Fibroblast of lung (primary cell): ENCODE measurements at regions not wholly inside any gene's neighbourhood (a gene's known extent, or its start where the extent isn't known, plus 50 kb on each side); places are given as distances from the start of the nearest gene placed in this dataset.
A peak's percentile ranks its signal among the peaks of the same experiment; 100 is the strongest.
"Not testable (repeated sequence)": the region's sequence is repeated elsewhere in the genome, so short reads cannot be mapped to it uniquely, and the experiment has no call there.

Experiments
- DNase-seq, 2 donors: peaks; one replicate each; pipeline versions ENCODE4 v3.0.0 to v3.0.0-alpha.2; 2010; ENCODE audit warnings: low read depth in 2 of 2
- H2AFZ ChIP-seq: 2 replicates; pipeline ENCODE4 v1.5.1; 2012; ENCODE audit warnings: low read length, control low read depth, inconsistent platforms
- H3K27ac ChIP-seq: 2 replicates; pipeline ENCODE4 v1.5.1; 2011; ENCODE audit warnings: low read length, control low read depth; ENCODE audit not compliant: insufficient read depth
- H3K27me3 ChIP-seq: 2 replicates; pipeline ENCODE4 v1.5.1; 2011; ENCODE audit warnings: mild to moderate bottlenecking, low read length; ENCODE audit not compliant: control insufficient read depth, insufficient read depth
- H3K36me3 ChIP-seq: 2 replicates; pipeline ENCODE4 v1.5.1; 2011; ENCODE audit warnings: low read length; ENCODE audit not compliant: control insufficient read depth, insufficient read depth
- H3K4me1 ChIP-seq: 2 replicates; pipeline ENCODE4 v1.5.1; 2011; ENCODE audit warnings: low read length; ENCODE audit not compliant: control insufficient read depth, insufficient read depth; ENCODE audit errors: extremely low read depth
- H3K4me2 ChIP-seq: 2 replicates; pipeline ENCODE4 v1.5.1; 2011; ENCODE audit warnings: low read length, control low read depth; ENCODE audit not compliant: insufficient read depth; ENCODE audit errors: extremely low read depth
- H3K4me3 ChIP-seq, 4 experiments: fragments of 200-600 bp in 1 of 4; sonication (generic) in 1 of 4; replicated peaks in 1 of 4; 2 replicates each; pipeline ENCODE4 v1.5.1; 2011 to 2016; ENCODE audit warnings: low read length in 4 of 4, low read depth in 3 of 4, mild to moderate bottlenecking in 3 of 4, control low read depth in 2 of 4, inconsistent platforms in 1 of 4, mixed read lengths in 1 of 4; ENCODE audit not compliant: insufficient read depth in 1 of 4; ENCODE audit errors: control extremely low read depth in 1 of 4
- H3K79me2 ChIP-seq: 2 replicates; pipeline ENCODE4 v1.5.1; 2012; ENCODE audit warnings: mild to moderate bottlenecking, low read length, inconsistent platforms; ENCODE audit not compliant: control insufficient read depth, insufficient read depth
- H3K9ac ChIP-seq: 2 replicates; pipeline ENCODE4 v1.5.1; 2011; ENCODE audit warnings: mild to moderate bottlenecking, low read length, control low read depth; ENCODE audit not compliant: insufficient read depth
- H3K9me3 ChIP-seq: 2 replicates; pipeline ENCODE4 v1.5.1; 2012; ENCODE audit warnings: low read depth, low read length; ENCODE audit not compliant: control insufficient read depth, insufficient read depth
- H4K20me1 ChIP-seq: 2 replicates; pipeline ENCODE4 v1.5.1; 2011; ENCODE audit warnings: low read length; ENCODE audit not compliant: control insufficient read depth, insufficient read depth; ENCODE audit errors: extremely low read depth
- CTCF ChIP-seq, 2 donors: IDR thresholded peaks in 1 of 2; conservative IDR thresholded peaks in 1 of 2; 1 replicate in 1 of 2; 2 replicates in 1 of 2; pipeline ENCODE4 v1.5.1; 2011 to 2012; ENCODE audit warnings: low read length in 2 of 2, control low read depth in 1 of 2, inconsistent platforms in 1 of 2, low read depth in 1 of 2, mild to moderate bottlenecking in 1 of 2
- EZH2 ChIP-seq: IDR thresholded peaks from 2 replicates; pipeline ENCODE4 v1.5.1; 2012; ENCODE audit warnings: low read length, control low read depth, mild to moderate bottlenecking; ENCODE audit errors: missing control alignments

- TF ChIP-seq CTCF (conservative IDR thresholded peaks at IDR 0.05 in 1 of 2, IDR thresholded peaks at IDR 0.05 in 1 of 2; ENCODE audit: low read depth in 1 of 2, low read length in 2 of 2) (no peak), EZH2 (no peak)
- Histone ChIP-seq H3K9me3 (no peaks in the 10 kb centered on the region), H3K36me3 (no peaks in the 10 kb centered on the region)
These were observed 92.3 kb downstream of the CTH start for GRCh38 chr1:70503358-70503757.

GRCh38 chr1:70504176-70504820, 93.2 kb downstream of the CTH start:
- H3K79me2 ChIP-seq = no peaks in the 10 kb centered on the region
- no peaks in the 10 kb centered on the region for H3K36me3 ChIP-seq
- no peak for TF ChIP-seq CTCF (conservative IDR thresholded peaks at IDR 0.05 in 1 of 2, IDR thresholded peaks at IDR 0.05 in 1 of 2; ENCODE audit: low read depth in 1 of 2, low read length in 2 of 2)
- TF ChIP-seq EZH2 = no peak
- peak in 1 of 2 donors; percentile 25 for DNase-seq
- H2AFZ ChIP-seq = no peak overlapping the region
- no peaks in the 10 kb centered on the region for H3K27me3 ChIP-seq
- no peak overlapping the region for H3K27ac ChIP-seq
- no peak overlapping the region for H3K9ac ChIP-seq
- peaks cover 2% of the 10 kb centered on the region for H3K4me1 ChIP-seq
- no peak overlapping the region for H3K4me2 ChIP-seq
- no peak overlapping the region for H3K4me3 ChIP-seq
- H3K9me3 ChIP-seq = no peaks in the 10 kb centered on the region
- H4K20me1 ChIP-seq = no peaks in the 10 kb centered on the region

More at GRCh38 chr1:70503358-70503757, 92.3 kb downstream of the CTH start:
- DNase-seq = peak; percentile 49 to 61
- H3K27me3 ChIP-seq = no peaks in the 10 kb centered on the region
- no peak overlapping the region for H3K4me3 ChIP-seq
- H3K27ac ChIP-seq = no peak overlapping the region
- H3K9ac ChIP-seq = no peak overlapping the region
- H3K4me2 ChIP-seq = no peak overlapping the region
- no peaks in the 10 kb centered on the region for H4K20me1 ChIP-seq
- peaks cover 2% of the 10 kb centered on the region for H3K4me1 ChIP-seq
- H3K79me2 ChIP-seq = no peaks in the 10 kb centered on the region
- H2AFZ ChIP-seq = no peak overlapping the region

- H3K79me2 ChIP-seq = no peaks in the 10 kb centered on the region
- peak; percentile 27 to 71 for DNase-seq
- H3K36me3 ChIP-seq = no peaks in the 10 kb centered on the region
- no peaks in the 10 kb centered on the region for H3K27me3 ChIP-seq
- no peaks in the 10 kb centered on the region for H4K20me1 ChIP-seq
- TF ChIP-seq EZH2 (no peak), CTCF (conservative IDR thresholded peaks at IDR 0.05 in 1 of 2, IDR thresholded peaks at IDR 0.05 in 1 of 2; ENCODE audit: low read depth in 1 of 2, low read length in 2 of 2) (no peak)
- no peak overlapping the region for H3K27ac ChIP-seq
- no peak overlapping the region for H3K9ac ChIP-seq
- H3K9me3 ChIP-seq = no peaks in the 10 kb centered on the region
- peaks cover 5% of the 10 kb centered on the region for H3K4me1 ChIP-seq
- no peak overlapping the region for H3K4me3 ChIP-seq
- H3K4me2 ChIP-seq = no peak overlapping the region
- H2AFZ ChIP-seq = no peak overlapping the region
These were observed 93.7 kb downstream of the CTH start for GRCh38 chr1:70504821-70505193.

GRCh38 chr1:70507991-70508390, 96.9 kb downstream of the CTH start:
- H4K20me1 ChIP-seq, H3K27ac ChIP-seq, H3K4me3 ChIP-seq, H3K9ac ChIP-seq, H3K27me3 ChIP-seq, H3K4me2 ChIP-seq, H2AFZ ChIP-seq, H3K79me2 ChIP-seq, H3K36me3 ChIP-seq, H3K9me3 ChIP-seq, DNase-seq, H3K4me1 ChIP-seq: not testable (repeated sequence)
